ENCODE measurements at regions not wholly inside any gene's neighbourhood (a gene's known extent, or its start where the extent isn't known, plus 50 kb on each side); places are given as distances from the start of the nearest gene placed in this dataset.

GRCh38 chr2:128720080-128721022, 401.7 kb upstream of the HS6ST1 start (continued):
- TF ChIP-seq ZBTB33 (IDR thresholded peaks at IDR 0.05; ENCODE audit: borderline replicate concordance, low read depth) (no peak), MXI1 (IDR thresholded peaks at IDR 0.05; ENCODE audit: low read depth, low read length) (no peak), MEF2A (IDR thresholded peaks at IDR 0.05; ENCODE audit: borderline replicate concordance, low read depth) (no peak)

DNA sequence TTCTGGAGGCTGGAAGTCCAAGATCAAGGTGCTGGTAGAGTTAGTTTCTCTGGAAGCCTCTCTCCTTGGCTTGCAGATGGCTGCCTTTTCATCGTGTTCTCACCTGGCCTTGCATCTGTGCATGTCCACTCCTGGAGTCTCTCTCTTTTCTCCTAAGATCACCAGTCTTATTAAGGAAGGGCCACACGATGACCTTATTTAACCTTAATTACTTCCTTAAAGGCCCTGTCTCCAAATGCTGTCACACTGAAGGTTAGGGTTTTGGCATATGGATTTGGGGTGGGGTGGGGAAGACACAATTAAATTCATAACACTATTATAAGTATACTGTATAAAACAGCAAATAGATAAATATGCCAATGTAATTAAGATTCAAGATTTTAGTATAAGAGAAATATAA, 402.4 kb upstream of the HS6ST1 start:
- Histone ChIP-seq H2AFZ (ENCODE audit: low read depth) (no peak overlapping the region), H3K9me2 (no peaks in the 10 kb centered on the region), H3K4me2 (no peak overlapping the region), H3K9ac (no peak overlapping the region), H3K36me3 (replicated peaks in 1 of 2; ENCODE audit: control insufficient read depth in 1 of 2, insufficient read depth in 2 of 2, low read length in 1 of 2) (no peaks in the 10 kb centered on the region), H3K27ac (ENCODE audit: low read depth in 2 of 2, low read length in 1 of 2) (no peak overlapping the region), H3K27me3 (ENCODE audit: insufficient read depth) (no peaks in the 10 kb centered on the region), H3K4me1 (ENCODE audit: control insufficient read depth in 1 of 2, insufficient read depth in 2 of 2, low read depth in 1 of 2, low read length in 1 of 2) (no peaks in the 10 kb centered on the region), H4K20me1 (ENCODE audit: insufficient read depth) (no peaks in the 10 kb centered on the region), H3F3A (replicated peaks; ENCODE audit: insufficient read depth) (no peaks in the 10 kb centered on the region), H3K4me3 (ENCODE audit: low read depth in 2 of 2, low read length in 1 of 2) (no peak overlapping the region), H3K79me2 (ENCODE audit: insufficient read depth) (no peaks in the 10 kb centered on the region), H3K9me3 (no peaks in the 10 kb centered on the region)
- POLR2A ChIA-PET, result no interaction called here
- CTCF ChIA-PET, result interaction anchor here (0.9 to 1.3 kb wide), 2 partner anchors 10 to 15 kb away, joined by 3 read pairs; no protein-coding TSS in a partner anchor
- 12% methylated on average over 2 of the region's 2 CpGs for WGBS (ENCODE audit: low lambda C conversion rate)
- TF ChIP-seq MEF2A (IDR thresholded peaks at IDR 0.05; ENCODE audit: borderline replicate concordance, low read depth) (no peak), FOXJ3 (CRISPR knock-in tag; IDR thresholded peaks at IDR 0.05) (no peak), TAF1 (IDR thresholded peaks at IDR 0.05; ENCODE audit: borderline replicate concordance, low read depth, low read length) (no peak), EZH2phosphoT487 (IDR thresholded peaks at IDR 0.05; ENCODE audit: borderline replicate concordance, low read depth) (no peak), CHD2 (IDR thresholded peaks at IDR 0.05; ENCODE audit: low read length, partially characterized antibody) (no peak), TCF12 (IDR thresholded peaks at IDR 0.05) (no peak), PBX3 (IDR thresholded peaks at IDR 0.05) (no peak), RAD21 (IDR thresholded peaks at IDR 0.05; ENCODE audit: low read length) (no peak), GABPA (IDR thresholded peaks at IDR 0.05; ENCODE audit: low read depth) (no peak), GATA2 (CRISPR knock-in tag; IDR thresholded peaks at IDR 0.05) (no peak), SMC3 (IDR thresholded peaks at IDR 0.05; ENCODE audit: low read depth, low read length) (no peak), USF2 (IDR thresholded peaks at IDR 0.05; ENCODE audit: borderline replicate concordance, low read depth, low read length) (no peak), NRF1 (IDR thresholded peaks at IDR 0.05; ENCODE audit: low read depth, low read length) (no peak), ZBTB33 (IDR thresholded peaks at IDR 0.05; ENCODE audit: borderline replicate concordance, low read depth) (no peak), RXRA (IDR thresholded peaks at IDR 0.05; ENCODE audit: borderline replicate concordance, low read depth) (no peak), EP300 (IDR thresholded peaks at IDR 0.05; ENCODE audit: borderline replicate concordance in 1 of 2, low read depth in 1 of 2, low read length in 1 of 2) (no peak), RFX5 (IDR thresholded peaks at IDR 0.05; ENCODE audit: low read length) (no peak), SIN3A (IDR thresholded peaks at IDR 0.05; ENCODE audit: borderline replicate concordance, low read depth, low read length) (no peak), CTCF (IDR thresholded peaks at IDR 0.05) (no peak)
- TF ChIP-seq, protein P1, sequence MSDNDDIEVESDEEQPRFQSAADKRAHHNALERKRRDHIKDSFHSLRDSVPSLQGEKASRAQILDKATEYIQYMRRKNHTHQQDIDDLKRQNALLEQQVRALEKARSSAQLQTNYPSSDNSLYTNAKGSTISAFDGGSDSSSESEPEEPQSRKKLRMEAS (IDR thresholded peaks at IDR 0.05; ENCODE audit: low read depth), result no peak
- DNase-seq, result no peak

Measured in SK-N-SH (cell line).